Fibroblast of lung (primary cell): ENCODE measurements at regions not wholly inside any gene's neighbourhood (a gene's known extent, or its start where the extent isn't known, plus 50 kb on each side); places are given as distances from the start of the nearest gene placed in this dataset.

ENCODE experiments used
- DNase-seq, 2 donors: peaks; one replicate each; pipeline versions ENCODE4 v3.0.0 to v3.0.0-alpha.2; 2010; ENCODE audit warnings: low read depth in 2 of 2
- H2AFZ ChIP-seq: 2 replicates; pipeline ENCODE4 v1.5.1; 2012; ENCODE audit warnings: low read length, control low read depth, inconsistent platforms
- H3K27ac ChIP-seq: 2 replicates; pipeline ENCODE4 v1.5.1; 2011; ENCODE audit warnings: low read length, control low read depth; ENCODE audit not compliant: insufficient read depth
- H3K27me3 ChIP-seq: 2 replicates; pipeline ENCODE4 v1.5.1; 2011; ENCODE audit warnings: mild to moderate bottlenecking, low read length; ENCODE audit not compliant: control insufficient read depth, insufficient read depth
- H3K36me3 ChIP-seq: 2 replicates; pipeline ENCODE4 v1.5.1; 2011; ENCODE audit warnings: low read length; ENCODE audit not compliant: control insufficient read depth, insufficient read depth
- H3K4me1 ChIP-seq: 2 replicates; pipeline ENCODE4 v1.5.1; 2011; ENCODE audit warnings: low read length; ENCODE audit not compliant: control insufficient read depth, insufficient read depth; ENCODE audit errors: extremely low read depth
- H3K4me2 ChIP-seq: 2 replicates; pipeline ENCODE4 v1.5.1; 2011; ENCODE audit warnings: low read length, control low read depth; ENCODE audit not compliant: insufficient read depth; ENCODE audit errors: extremely low read depth
- H3K4me3 ChIP-seq, 4 experiments: fragments of 200-600 bp in 1 of 4; sonication (generic) in 1 of 4; replicated peaks in 1 of 4; 2 replicates each; pipeline ENCODE4 v1.5.1; 2011 to 2016; ENCODE audit warnings: low read length in 4 of 4, low read depth in 3 of 4, mild to moderate bottlenecking in 3 of 4, control low read depth in 2 of 4, inconsistent platforms in 1 of 4, mixed read lengths in 1 of 4; ENCODE audit not compliant: insufficient read depth in 1 of 4; ENCODE audit errors: control extremely low read depth in 1 of 4
- H3K79me2 ChIP-seq: 2 replicates; pipeline ENCODE4 v1.5.1; 2012; ENCODE audit warnings: mild to moderate bottlenecking, low read length, inconsistent platforms; ENCODE audit not compliant: control insufficient read depth, insufficient read depth
- H3K9ac ChIP-seq: 2 replicates; pipeline ENCODE4 v1.5.1; 2011; ENCODE audit warnings: mild to moderate bottlenecking, low read length, control low read depth; ENCODE audit not compliant: insufficient read depth
- H3K9me3 ChIP-seq: 2 replicates; pipeline ENCODE4 v1.5.1; 2012; ENCODE audit warnings: low read depth, low read length; ENCODE audit not compliant: control insufficient read depth, insufficient read depth
- H4K20me1 ChIP-seq: 2 replicates; pipeline ENCODE4 v1.5.1; 2011; ENCODE audit warnings: low read length; ENCODE audit not compliant: control insufficient read depth, insufficient read depth; ENCODE audit errors: extremely low read depth
- EZH2 ChIP-seq: IDR thresholded peaks from 2 replicates; pipeline ENCODE4 v1.5.1; 2012; ENCODE audit warnings: low read length, control low read depth, mild to moderate bottlenecking; ENCODE audit errors: missing control alignments

GRCh38 chr3:171511450-171511849 lies 51.2 kb upstream of the TNIK start:
- no peaks in the 10 kb centered on the region for H3K36me3 ChIP-seq

More at GRCh38 chr3:171511450-171511849, 51.2 kb upstream of the TNIK start:
- no peak overlapping the region for H3K9ac ChIP-seq
- no peaks in the 10 kb centered on the region for H3K27me3 ChIP-seq
- no peak for DNase-seq
- H3K27ac ChIP-seq, result no peak overlapping the region
- H3K4me1 ChIP-seq, result no peaks in the 10 kb centered on the region
- no peak for TF ChIP-seq EZH2
- H2AFZ ChIP-seq, result no peak overlapping the region
- no peak overlapping the region for H3K4me2 ChIP-seq
- no peak overlapping the region for H3K4me3 ChIP-seq
- no peaks in the 10 kb centered on the region for H3K9me3 ChIP-seq
- no peaks in the 10 kb centered on the region for H3K79me2 ChIP-seq
- H4K20me1 ChIP-seq, result no peaks in the 10 kb centered on the region
